HG02884 (cell line): ENCODE measurements at regions not wholly inside any gene's neighbourhood (a gene's known extent, or its start where the extent isn't known, plus 50 kb on each side); places are given as distances from the start of the nearest gene placed in this dataset.

Source experiments
- ATAC-seq: cut with Tn5 transposase; IDR thresholded peaks from one replicate; pipeline ENCODE4 v1.9.1; 2021; ENCODE audit warnings: mild to moderate bottlenecking, moderate library complexity; ENCODE audit not compliant: unreplicated experiment

GRCh38 chr2:42908518-42909200, 116.3 kb upstream of the HAAO start:
- ATAC-seq, result no peak

- ATAC-seq, result no peak
Observed at GRCh38 chr2:42907835-42908234, 115.5 kb upstream of the HAAO start.

GRCh38 chr2:42906557-42907411, 114.4 kb upstream of the HAAO start:
- ATAC-seq, result no peak

- ATAC-seq, result no peak
Observed at GRCh38 chr2:42906111-42906556, 113.8 kb upstream of the HAAO start.

- no peak for ATAC-seq
Observed at GRCh38 chr2:42905341-42906110, 113.1 kb upstream of the HAAO start.

GRCh38 chr2:42904576-42904876, 112.1 kb upstream of the HAAO start:
- no peak for ATAC-seq

GRCh38 chr2:42903821-42904575, 111.6 kb upstream of the HAAO start:
- no peak for ATAC-seq

GRCh38 chr2:42902939-42903709, 110.7 kb upstream of the HAAO start:
- no peak for ATAC-seq

- no peak for ATAC-seq
Observed at GRCh38 chr2:42901076-42901640, 108.8 kb upstream of the HAAO start.

GRCh38 chr2:42900289-42900891, 108.0 kb upstream of the HAAO start:
- no peak for ATAC-seq

GRCh38 chr2:42897358-42897757, 105.0 kb upstream of the HAAO start:
- no peak for ATAC-seq

- no peak for ATAC-seq
Observed at GRCh38 chr2:42895791-42896135, 103.4 kb upstream of the HAAO start.

GRCh38 chr2:42895134-42895790, 102.9 kb upstream of the HAAO start:
- no peak for ATAC-seq

- ATAC-seq, result no peak
Observed at GRCh38 chr2:42893047-42893758, 100.8 kb upstream of the HAAO start.

GRCh38 chr2:42890791-42891355, 98.5 kb upstream of the HAAO start:
- no peak for ATAC-seq

GRCh38 chr2:42888321-42889245, 96.2 kb upstream of the HAAO start:
- no peak for ATAC-seq

- no peak for ATAC-seq
Observed at GRCh38 chr2:42886921-42887320, 94.5 kb upstream of the HAAO start.
